ENCODE measurements at regions not wholly inside any gene's neighbourhood (a gene's known extent, or its start where the extent isn't known, plus 50 kb on each side); places are given as distances from the start of the nearest gene placed in this dataset.
"Not testable (repeated sequence)": the region's sequence is repeated elsewhere in the genome, so short reads cannot be mapped to it uniquely, and the experiment has no call there.

DNA sequence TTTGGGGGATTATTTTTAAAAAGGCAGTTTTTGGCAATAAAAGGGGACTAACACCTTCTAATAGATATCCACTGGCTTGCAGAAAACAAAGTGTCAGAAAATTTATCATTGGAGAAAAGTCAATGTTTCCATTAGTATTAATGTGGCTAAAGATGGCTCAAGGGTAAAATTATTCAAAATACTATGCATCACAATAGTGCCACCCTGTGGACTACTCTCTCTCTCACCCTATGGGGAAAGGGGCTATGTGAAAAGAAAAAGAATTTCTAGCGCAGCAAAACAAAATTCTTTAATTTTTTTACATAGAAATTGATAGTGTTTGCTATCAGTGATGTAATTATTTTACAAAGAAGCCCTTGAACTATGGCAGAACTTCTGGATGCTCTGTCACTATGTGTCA, 856.5 kb downstream of the KCNJ18 start:
- in situ Hi-C loops (cut with HindIII; ENCODE audit: low pct_unique_long_range_greater_than_20kb, low sequenced_read_pairs); H3K4me1 ChIP-seq (ENCODE audit: control insufficient read depth, insufficient read depth, low read length); intact Hi-C loops (cut with micrococcal nuclease; ENCODE audit: unreplicated experiment); ATAC-seq; CTCF ChIA-PET; H3K27me3 ChIP-seq (ENCODE audit: control insufficient read depth, insufficient read depth, low read length); DNase-seq (ENCODE audit: low read depth, low spot score); H3K9me3 ChIP-seq (ENCODE audit: control insufficient read depth, insufficient read depth, low read depth, low read length); POLR2A ChIA-PET; H3K4me3 ChIP-seq (ENCODE audit: low read depth in 2 of 2, low read length in 2 of 2); BruUV-seq (replicated peaks); H3K27ac ChIP-seq (ENCODE audit: low read length); H3K36me3 ChIP-seq (ENCODE audit: control insufficient read depth, insufficient read depth, low read length): not testable (repeated sequence)
- TF ChIP-seq, protein P1, sequence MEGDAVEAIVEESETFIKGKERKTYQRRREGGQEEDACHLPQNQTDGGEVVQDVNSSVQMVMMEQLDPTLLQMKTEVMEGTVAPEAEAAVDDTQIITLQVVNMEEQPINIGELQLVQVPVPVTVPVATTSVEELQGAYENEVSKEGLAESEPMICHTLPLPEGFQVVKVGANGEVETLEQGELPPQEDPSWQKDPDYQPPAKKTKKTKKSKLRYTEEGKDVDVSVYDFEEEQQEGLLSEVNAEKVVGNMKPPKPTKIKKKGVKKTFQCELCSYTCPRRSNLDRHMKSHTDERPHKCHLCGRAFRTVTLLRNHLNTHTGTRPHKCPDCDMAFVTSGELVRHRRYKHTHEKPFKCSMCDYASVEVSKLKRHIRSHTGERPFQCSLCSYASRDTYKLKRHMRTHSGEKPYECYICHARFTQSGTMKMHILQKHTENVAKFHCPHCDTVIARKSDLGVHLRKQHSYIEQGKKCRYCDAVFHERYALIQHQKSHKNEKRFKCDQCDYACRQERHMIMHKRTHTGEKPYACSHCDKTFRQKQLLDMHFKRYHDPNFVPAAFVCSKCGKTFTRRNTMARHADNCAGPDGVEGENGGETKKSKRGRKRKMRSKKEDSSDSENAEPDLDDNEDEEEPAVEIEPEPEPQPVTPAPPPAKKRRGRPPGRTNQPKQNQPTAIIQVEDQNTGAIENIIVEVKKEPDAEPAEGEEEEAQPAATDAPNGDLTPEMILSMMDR (IDR thresholded peaks at IDR 0.05): peak; percentile 52; the same call in 1 of the 2 replicates

DNA sequence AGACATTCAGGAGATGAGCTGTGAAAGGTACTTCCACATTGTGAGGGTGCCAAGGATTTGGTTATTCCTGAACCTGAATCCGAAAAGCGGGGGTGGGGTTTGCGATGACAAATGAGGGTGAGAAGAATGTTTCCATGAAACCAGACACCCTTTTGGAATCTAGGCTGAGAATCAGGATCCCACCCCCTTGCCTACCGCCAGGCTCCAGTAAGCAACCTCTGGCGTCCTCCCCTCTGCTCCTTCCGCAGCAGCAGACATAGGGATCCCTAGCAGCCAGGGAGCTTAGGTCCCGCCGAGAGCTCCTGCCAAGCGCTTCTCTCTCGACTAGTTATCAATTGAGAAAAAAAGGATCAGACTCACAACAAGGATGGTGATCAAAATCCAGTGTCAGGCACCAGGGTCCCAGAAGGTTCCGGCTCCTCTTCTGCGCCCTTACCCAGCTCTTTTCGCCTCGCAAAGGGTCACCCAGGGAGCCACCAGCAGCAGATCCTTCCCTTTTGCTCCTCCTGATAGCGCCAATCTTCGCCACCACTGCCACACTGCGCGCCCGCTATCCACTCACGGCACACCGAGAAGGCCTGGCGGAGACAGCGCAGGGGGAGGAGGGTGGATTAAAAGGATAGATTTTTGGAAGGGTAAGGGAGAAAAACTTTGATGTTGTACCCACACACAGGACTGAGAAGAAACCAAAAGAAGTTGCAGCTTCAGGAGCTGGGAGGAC, 859.5 kb downstream of the KCNJ18 start:
- H3K4me1 ChIP-seq (ENCODE audit: control insufficient read depth, insufficient read depth, low read length); H3K36me3 ChIP-seq (ENCODE audit: control insufficient read depth, insufficient read depth, low read length); H3K9me3 ChIP-seq (ENCODE audit: control insufficient read depth, insufficient read depth, low read depth, low read length); H3K27me3 ChIP-seq (ENCODE audit: control insufficient read depth, insufficient read depth, low read length); CTCF ChIA-PET; H3K4me3 ChIP-seq (ENCODE audit: low read depth in 2 of 2, low read length in 2 of 2); DNase-seq (ENCODE audit: low read depth, low spot score); H3K27ac ChIP-seq (ENCODE audit: low read length); POLR2A ChIA-PET; intact Hi-C loops (cut with micrococcal nuclease; ENCODE audit: unreplicated experiment); in situ Hi-C loops (cut with HindIII; ENCODE audit: low pct_unique_long_range_greater_than_20kb, low sequenced_read_pairs); ATAC-seq; BruUV-seq (replicated peaks): not testable (repeated sequence)

DNA sequence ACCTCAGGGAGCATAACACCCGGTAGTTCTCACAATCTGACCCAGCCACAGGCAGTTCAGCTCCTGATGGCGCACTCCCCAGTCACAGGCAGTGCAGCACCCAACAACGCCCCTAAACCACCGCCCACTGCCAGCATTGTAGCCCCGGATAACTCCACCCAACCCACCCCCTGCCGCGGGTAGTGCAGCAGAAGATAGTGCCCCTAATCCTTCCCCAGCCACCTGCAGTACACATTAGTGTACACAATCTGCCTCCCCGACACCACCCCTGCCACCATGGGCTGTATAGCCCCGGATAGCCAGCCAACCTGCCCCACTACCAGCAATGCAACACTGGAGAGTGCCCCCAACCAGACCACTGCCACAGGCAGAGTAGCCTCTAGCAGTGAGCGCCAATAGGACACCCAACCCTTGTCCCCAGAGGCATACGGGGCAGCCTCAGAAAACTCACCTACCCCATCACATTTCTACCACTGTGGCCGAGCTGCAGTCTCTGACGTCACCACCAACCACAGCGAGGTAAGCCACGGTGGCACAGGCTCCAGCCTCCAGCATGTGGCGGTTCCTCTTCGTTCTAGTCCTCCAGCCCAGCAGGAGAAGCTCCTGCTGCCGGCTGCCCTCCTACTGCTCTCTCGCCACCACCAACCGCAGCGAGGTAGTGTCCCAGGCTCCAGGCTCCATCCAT, 877.3 kb downstream of the KCNJ18 start:
- no peaks in the 10 kb centered on the region for H3K4me1 ChIP-seq (ENCODE audit: control insufficient read depth, insufficient read depth, low read length)
- CTCF ChIA-PET: no interaction called here
- no peaks in the 10 kb centered on the region for H3K27me3 ChIP-seq (ENCODE audit: control insufficient read depth, insufficient read depth, low read length)
- no peak for TF ChIP-seq SIN3A (IDR thresholded peaks at IDR 0.05; ENCODE audit: borderline replicate concordance, insufficient read depth, low read depth, low read length)
- POLR2A ChIA-PET: no interaction called here
- H3K4me3 ChIP-seq (ENCODE audit: low read depth in 2 of 2, low read length in 2 of 2): no peak overlapping the region
- H3K27ac ChIP-seq (ENCODE audit: low read length): no peak overlapping the region
- BruUV-seq (replicated peaks): no TSS peak
- DNase-seq (ENCODE audit: low read depth, low spot score): no peak
- in situ Hi-C loops (cut with HindIII; ENCODE audit: low pct_unique_long_range_greater_than_20kb, low sequenced_read_pairs): no loop called here
- no peaks in the 10 kb centered on the region for H3K36me3 ChIP-seq (ENCODE audit: control insufficient read depth, insufficient read depth, low read length)
- no peaks in the 10 kb centered on the region for H3K9me3 ChIP-seq (ENCODE audit: control insufficient read depth, insufficient read depth, low read depth, low read length)
- intact Hi-C loops (cut with micrococcal nuclease; ENCODE audit: unreplicated experiment): no loop called here
- no peak for ATAC-seq

DNA sequence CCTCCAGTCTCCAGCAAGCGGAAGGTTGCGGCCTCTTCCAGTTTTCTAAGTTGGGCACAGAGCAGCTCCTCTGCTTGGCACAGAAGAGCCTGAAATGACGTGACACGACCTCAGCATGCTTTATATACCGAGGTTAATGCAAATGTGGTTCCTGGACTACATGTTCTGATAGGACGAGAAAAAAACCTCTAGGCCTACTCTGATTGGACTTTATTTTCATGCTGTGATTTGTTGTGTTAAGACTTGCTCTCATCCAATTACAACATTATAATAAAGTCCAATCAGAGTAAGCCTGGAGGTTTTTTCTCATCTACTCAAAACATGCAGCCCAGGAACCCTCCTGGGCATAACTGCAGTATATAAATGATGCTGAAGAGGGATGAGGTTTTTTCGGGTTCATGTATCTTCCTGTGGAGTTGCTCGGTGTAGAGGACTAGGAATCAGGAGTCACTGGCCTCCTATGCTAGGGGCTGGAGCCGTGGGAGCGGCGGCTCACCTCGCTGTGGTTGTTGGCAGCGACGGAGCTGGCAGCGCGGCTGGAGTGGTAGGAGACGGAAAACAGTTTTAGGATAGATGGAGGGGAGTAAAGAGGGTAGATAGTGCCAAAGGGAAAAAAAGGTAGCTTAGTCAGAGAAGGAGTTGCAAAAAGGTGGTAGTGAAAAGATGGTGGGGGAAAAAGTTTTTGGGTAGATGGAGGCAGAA, 878.0 kb downstream of the KCNJ18 start:
- in situ Hi-C loops (cut with HindIII; ENCODE audit: low pct_unique_long_range_greater_than_20kb, low sequenced_read_pairs) (no loop called here), intact Hi-C loops (cut with micrococcal nuclease; ENCODE audit: unreplicated experiment) (no loop called here)

More for the DNA sequence above, 878.0 kb downstream of the KCNJ18 start:
- Histone ChIP-seq H3K4me1 (ENCODE audit: control insufficient read depth, insufficient read depth, low read length) (no peaks in the 10 kb centered on the region), H3K27ac (ENCODE audit: low read length) (no peak overlapping the region), H3K4me3 (ENCODE audit: low read depth in 2 of 2, low read length in 2 of 2) (no peak overlapping the region), H3K36me3 (ENCODE audit: control insufficient read depth, insufficient read depth, low read length) (no peaks in the 10 kb centered on the region), H3K9me3 (ENCODE audit: control insufficient read depth, insufficient read depth, low read depth, low read length) (no peaks in the 10 kb centered on the region), H3K27me3 (ENCODE audit: control insufficient read depth, insufficient read depth, low read length) (no peaks in the 10 kb centered on the region)
- DNase-seq (ENCODE audit: low read depth, low spot score) (no peak), ATAC-seq (no peak)
- ChIA-PET CTCF (no interaction called here), POLR2A (no interaction called here)
- BruUV-seq (replicated peaks): no TSS peak
- TF ChIP-seq, protein P2, sequence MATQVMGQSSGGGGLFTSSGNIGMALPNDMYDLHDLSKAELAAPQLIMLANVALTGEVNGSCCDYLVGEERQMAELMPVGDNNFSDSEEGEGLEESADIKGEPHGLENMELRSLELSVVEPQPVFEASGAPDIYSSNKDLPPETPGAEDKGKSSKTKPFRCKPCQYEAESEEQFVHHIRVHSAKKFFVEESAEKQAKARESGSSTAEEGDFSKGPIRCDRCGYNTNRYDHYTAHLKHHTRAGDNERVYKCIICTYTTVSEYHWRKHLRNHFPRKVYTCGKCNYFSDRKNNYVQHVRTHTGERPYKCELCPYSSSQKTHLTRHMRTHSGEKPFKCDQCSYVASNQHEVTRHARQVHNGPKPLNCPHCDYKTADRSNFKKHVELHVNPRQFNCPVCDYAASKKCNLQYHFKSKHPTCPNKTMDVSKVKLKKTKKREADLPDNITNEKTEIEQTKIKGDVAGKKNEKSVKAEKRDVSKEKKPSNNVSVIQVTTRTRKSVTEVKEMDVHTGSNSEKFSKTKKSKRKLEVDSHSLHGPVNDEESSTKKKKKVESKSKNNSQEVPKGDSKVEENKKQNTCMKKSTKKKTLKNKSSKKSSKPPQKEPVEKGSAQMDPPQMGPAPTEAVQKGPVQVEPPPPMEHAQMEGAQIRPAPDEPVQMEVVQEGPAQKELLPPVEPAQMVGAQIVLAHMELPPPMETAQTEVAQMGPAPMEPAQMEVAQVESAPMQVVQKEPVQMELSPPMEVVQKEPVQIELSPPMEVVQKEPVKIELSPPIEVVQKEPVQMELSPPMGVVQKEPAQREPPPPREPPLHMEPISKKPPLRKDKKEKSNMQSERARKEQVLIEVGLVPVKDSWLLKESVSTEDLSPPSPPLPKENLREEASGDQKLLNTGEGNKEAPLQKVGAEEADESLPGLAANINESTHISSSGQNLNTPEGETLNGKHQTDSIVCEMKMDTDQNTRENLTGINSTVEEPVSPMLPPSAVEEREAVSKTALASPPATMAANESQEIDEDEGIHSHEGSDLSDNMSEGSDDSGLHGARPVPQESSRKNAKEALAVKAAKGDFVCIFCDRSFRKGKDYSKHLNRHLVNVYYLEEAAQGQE (IDR thresholded peaks at IDR 0.05; ENCODE audit: insufficient read depth in 1 of 2, low read depth in 2 of 2, low read length in 1 of 2): no peak
- TF ChIP-seq, protein P1 (IDR thresholded peaks at IDR 0.05): no peak
- TF ChIP-seq POLR2AphosphoS5 (IDR thresholded peaks at IDR 0.05; ENCODE audit: low read depth, low read length) (no peak), SIN3A (IDR thresholded peaks at IDR 0.05; ENCODE audit: borderline replicate concordance, insufficient read depth, low read depth, low read length) (no peak), TCF7L2 (IDR thresholded peaks at IDR 0.05; ENCODE audit: low read depth, low read length) (no peak)

Data from Panc1 (cell line).